ENCODE measurements at regions not wholly inside any gene's neighbourhood (a gene's known extent, or its start where the extent isn't known, plus 50 kb on each side); places are given as distances from the start of the nearest gene placed in this dataset.

- Histone ChIP-seq H3K27me3 (ENCODE audit: control insufficient read depth in 3 of 3, insufficient read depth in 3 of 3, low read length in 2 of 3) (no peaks in the 10 kb centered on the region), H3K9ac (ENCODE audit: insufficient read depth in 1 of 2, low read length in 2 of 2) (no peak overlapping the region), H3K4me1 (ENCODE audit: control insufficient read depth in 5 of 5, insufficient read depth in 5 of 5, low read length in 5 of 5) (no peaks in the 10 kb centered on the region), H3K4me3 (no peak overlapping the region), H3K9me3 (ENCODE audit: control insufficient read depth in 4 of 4, insufficient read depth in 3 of 4, low read length in 3 of 4) (peaks cover 0 to 2% (median 0%) of the 10 kb centered on the region in 4 donors), H3K36me3 (ENCODE audit: control insufficient read depth in 4 of 4, insufficient read depth in 4 of 4, low read length in 4 of 4) (no peaks in the 10 kb centered on the region), H3K27ac (ENCODE audit: low read depth in 1 of 2, low read length in 1 of 2) (no peak overlapping the region)
- WGBS, 2 donors = 91 to 96% methylated on average over 2 of the region's 2 CpGs
- no peak for DNase-seq
- ATAC-seq (ENCODE audit: insufficient read depth, low FRiP score) = no peak
- TF ChIP-seq CTCF (IDR thresholded peaks at IDR 0.05; ENCODE audit: control extremely low read depth, extremely low read depth) = no peak
These were observed 162.9 kb downstream of the BLID start for GRCh38 chr11:121953122-121953521.

- no peak overlapping the region for H3K9ac ChIP-seq (ENCODE audit: insufficient read depth in 1 of 2, low read length in 2 of 2)
- no peak overlapping the region for H3K27ac ChIP-seq (ENCODE audit: low read depth in 1 of 2, low read length in 1 of 2)
- H3K9me3 ChIP-seq (ENCODE audit: control insufficient read depth in 4 of 4, insufficient read depth in 3 of 4, low read length in 3 of 4) = peaks cover 0 to 2% (median 0%) of the 10 kb centered on the region in 4 donors
- TF ChIP-seq CTCF (IDR thresholded peaks at IDR 0.05; ENCODE audit: control extremely low read depth, extremely low read depth) = no peak
- no peaks in the 10 kb centered on the region for H3K4me1 ChIP-seq (ENCODE audit: control insufficient read depth in 5 of 5, insufficient read depth in 5 of 5, low read length in 5 of 5)
- no peaks in the 10 kb centered on the region for H3K36me3 ChIP-seq (ENCODE audit: control insufficient read depth in 4 of 4, insufficient read depth in 4 of 4, low read length in 4 of 4)
- H3K27me3 ChIP-seq (ENCODE audit: control insufficient read depth in 3 of 3, insufficient read depth in 3 of 3, low read length in 2 of 3) = no peaks in the 10 kb centered on the region
- no peak overlapping the region for H3K4me3 ChIP-seq
- 94 to 97% methylated on average over 3 of the region's 3 CpGs for WGBS, 2 donors
- ATAC-seq (ENCODE audit: insufficient read depth, low FRiP score) = no peak
- DNase-seq = no peak
These were observed 165.9 kb downstream of the BLID start for GRCh38 chr11:121950160-121950559.

- no peak for TF ChIP-seq CTCF (IDR thresholded peaks at IDR 0.05; ENCODE audit: control extremely low read depth, extremely low read depth)
- H3K36me3 ChIP-seq (ENCODE audit: control insufficient read depth in 4 of 4, insufficient read depth in 4 of 4, low read length in 4 of 4) = no peaks in the 10 kb centered on the region
- H3K9ac ChIP-seq (ENCODE audit: insufficient read depth in 1 of 2, low read length in 2 of 2) = no peak overlapping the region
- 72 to 94% methylated on average over 3 of the region's 3 CpGs for WGBS, 2 donors
- H3K4me3 ChIP-seq = no peak overlapping the region
- H3K4me1 ChIP-seq (ENCODE audit: control insufficient read depth in 5 of 5, insufficient read depth in 5 of 5, low read length in 5 of 5) = no peaks in the 10 kb centered on the region
- ATAC-seq (ENCODE audit: insufficient read depth, low FRiP score) (no peak), DNase-seq (no peak)
- H3K27ac ChIP-seq (ENCODE audit: low read depth in 1 of 2, low read length in 1 of 2) = no peak overlapping the region
- no peaks in the 10 kb centered on the region for H3K27me3 ChIP-seq (ENCODE audit: control insufficient read depth in 3 of 3, insufficient read depth in 3 of 3, low read length in 2 of 3)
- H3K9me3 ChIP-seq (ENCODE audit: control insufficient read depth in 4 of 4, insufficient read depth in 3 of 4, low read length in 3 of 4) = peaks cover 0 to 2% (median 0%) of the 10 kb centered on the region in 4 donors
These were observed 169.5 kb downstream of the BLID start for GRCh38 chr11:121946514-121946913.

GRCh38 chr11:121944556-121945230 lies 171.3 kb downstream of the BLID start:
- Histone ChIP-seq H3K27ac (ENCODE audit: low read depth in 1 of 2, low read length in 1 of 2) (no peak overlapping the region), H3K4me3 (no peak overlapping the region), H3K9ac (ENCODE audit: insufficient read depth in 1 of 2, low read length in 2 of 2) (no peak overlapping the region), H3K9me3 (ENCODE audit: control insufficient read depth in 4 of 4, insufficient read depth in 3 of 4, low read length in 3 of 4) (no peaks in the 10 kb centered on the region), H3K27me3 (ENCODE audit: control insufficient read depth in 3 of 3, insufficient read depth in 3 of 3, low read length in 2 of 3) (no peaks in the 10 kb centered on the region), H3K36me3 (ENCODE audit: control insufficient read depth in 4 of 4, insufficient read depth in 4 of 4, low read length in 4 of 4) (no peaks in the 10 kb centered on the region), H3K4me1 (ENCODE audit: control insufficient read depth in 5 of 5, insufficient read depth in 5 of 5, low read length in 5 of 5) (no peaks in the 10 kb centered on the region)
- TF ChIP-seq CTCF (IDR thresholded peaks at IDR 0.05; ENCODE audit: control extremely low read depth, extremely low read depth) = no peak
- no peak for DNase-seq
- ATAC-seq (ENCODE audit: insufficient read depth, low FRiP score) = no peak
- WGBS, 2 donors = 38 to 45% methylated on average over 4 of the region's 4 CpGs
